ENCODE measurements at regions not wholly inside any gene's neighbourhood (a gene's known extent, or its start where the extent isn't known, plus 50 kb on each side); places are given as distances from the start of the nearest gene placed in this dataset.

DNA sequence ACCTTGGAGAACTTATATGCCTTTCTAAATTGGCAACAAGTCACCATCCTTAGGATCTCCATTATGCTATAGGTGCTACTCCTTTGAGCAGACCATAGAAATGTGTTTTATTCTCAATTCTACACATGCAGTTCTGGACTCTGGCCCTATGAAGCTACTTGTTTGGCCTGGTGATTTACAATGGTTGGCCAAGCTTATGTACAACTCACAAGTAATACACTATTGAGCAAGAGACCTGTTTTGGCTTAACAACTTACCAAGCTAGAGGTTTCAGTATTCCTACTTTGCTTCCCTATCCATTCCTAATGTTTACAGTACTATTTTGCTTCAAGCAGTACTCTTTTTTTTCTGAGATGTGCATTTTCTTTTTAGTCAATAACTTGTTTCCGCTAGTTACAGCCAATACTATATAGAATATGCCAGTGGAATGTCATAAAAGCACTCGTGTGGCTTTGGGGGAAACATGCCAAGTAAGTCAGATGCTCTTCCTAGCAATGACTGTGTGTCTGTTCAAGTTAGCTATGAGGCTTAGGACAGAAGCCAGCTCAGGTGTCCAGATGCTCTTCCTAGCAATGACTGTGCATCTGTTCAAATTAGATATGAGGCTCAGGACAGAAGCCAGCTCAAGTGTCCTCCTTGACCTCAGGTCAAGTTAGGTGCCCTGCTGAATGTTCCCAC is 174.9 kb upstream of the SEMA6D start:
- no peaks in the 10 kb centered on the region for H3K9me3 Mint-ChIP-seq (ENCODE audit: insufficient read depth)
- intact Hi-C loops (cut with micrococcal nuclease): no loop called here

DNA sequence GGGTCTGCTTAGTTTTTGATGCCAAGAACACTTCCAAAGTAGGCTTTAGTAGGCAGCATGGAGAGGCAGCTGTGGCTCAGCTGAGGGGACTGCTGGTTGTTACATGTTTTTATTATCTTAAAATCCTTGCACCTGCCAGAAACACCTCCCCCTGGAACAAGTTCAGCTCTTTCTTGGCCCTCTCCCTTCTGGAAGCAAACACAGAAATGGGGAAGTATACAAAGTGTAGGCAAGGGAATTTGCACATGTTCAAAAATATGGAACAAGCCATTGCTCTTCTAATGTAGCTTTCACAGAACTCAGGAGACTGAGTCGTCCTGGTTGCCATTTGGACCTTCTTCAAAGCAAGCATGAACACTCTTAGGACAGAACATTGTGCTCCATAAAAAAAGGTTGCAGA is 169.1 kb upstream of the SEMA6D start:
- Mint-ChIP-seq H3K9me3 (ENCODE audit: insufficient read depth) (no peaks in the 10 kb centered on the region), H3K4me1 (no peaks in the 10 kb centered on the region), H3K4me3 (no peak overlapping the region), H3K27ac (no peak overlapping the region), H3K27me3 (no peaks in the 10 kb centered on the region)
- ChIA-PET POLR2A (no interaction called here), CTCF (no interaction called here)
- Histone ChIP-seq H3K4me2 (replicated peaks; ENCODE audit: low read depth, low read length, poor library complexity, severe bottlenecking) (no peak overlapping the region), H3K4me1 (ENCODE audit: control insufficient read depth in 2 of 2, insufficient read depth in 2 of 2, low read length in 2 of 2) (no peaks in the 10 kb centered on the region), H3K27me3 (replicated peaks in 1 of 4; ENCODE audit: control extremely low read depth in 1 of 4, control insufficient read depth in 3 of 4, insufficient read depth in 4 of 4, low read length in 3 of 4) (no peaks in the 10 kb centered on the region), H3K27ac (ENCODE audit: low read length in 2 of 2) (no peak overlapping the region), H2AFZ (ENCODE audit: insufficient read depth, low read depth, low read length, poor library complexity, severe bottlenecking) (no peak overlapping the region), H3K36me3 (replicated peaks in 1 of 2; ENCODE audit: control extremely low read depth in 1 of 2, control insufficient read depth in 1 of 2, extremely low read depth in 1 of 2, insufficient read depth in 2 of 2, low read length in 1 of 2) (no peaks in the 10 kb centered on the region), H4K20me1 (ENCODE audit: control insufficient read depth, insufficient read depth, low read length, poor library complexity, severe bottlenecking) (no peaks in the 10 kb centered on the region), H3K9ac (ENCODE audit: low read length) (no peak overlapping the region), H3K4me3 (ENCODE audit: control extremely low read depth in 1 of 5, extremely low read depth in 1 of 5, insufficient read depth in 1 of 5, low read depth in 2 of 5, low read length in 4 of 5) (no peak overlapping the region), H3K79me2 (ENCODE audit: control insufficient read depth, insufficient read depth, low read length) (no peaks in the 10 kb centered on the region), H3K9me3 (ENCODE audit: control extremely low read depth in 1 of 3, control insufficient read depth in 2 of 3, insufficient read depth in 1 of 3, low read length in 2 of 3) (no peaks in the 10 kb centered on the region)
- no peak for ATAC-seq (ENCODE audit: low read depth)
- intact Hi-C loops (cut with micrococcal nuclease): no loop called here
- TF ChIP-seq EZH2 (IDR thresholded peaks at IDR 0.05; ENCODE audit: borderline replicate concordance, insufficient read depth, low read depth, low read length, poor library complexity, severe bottlenecking): no peak
- TF ChIP-seq, protein P1, sequence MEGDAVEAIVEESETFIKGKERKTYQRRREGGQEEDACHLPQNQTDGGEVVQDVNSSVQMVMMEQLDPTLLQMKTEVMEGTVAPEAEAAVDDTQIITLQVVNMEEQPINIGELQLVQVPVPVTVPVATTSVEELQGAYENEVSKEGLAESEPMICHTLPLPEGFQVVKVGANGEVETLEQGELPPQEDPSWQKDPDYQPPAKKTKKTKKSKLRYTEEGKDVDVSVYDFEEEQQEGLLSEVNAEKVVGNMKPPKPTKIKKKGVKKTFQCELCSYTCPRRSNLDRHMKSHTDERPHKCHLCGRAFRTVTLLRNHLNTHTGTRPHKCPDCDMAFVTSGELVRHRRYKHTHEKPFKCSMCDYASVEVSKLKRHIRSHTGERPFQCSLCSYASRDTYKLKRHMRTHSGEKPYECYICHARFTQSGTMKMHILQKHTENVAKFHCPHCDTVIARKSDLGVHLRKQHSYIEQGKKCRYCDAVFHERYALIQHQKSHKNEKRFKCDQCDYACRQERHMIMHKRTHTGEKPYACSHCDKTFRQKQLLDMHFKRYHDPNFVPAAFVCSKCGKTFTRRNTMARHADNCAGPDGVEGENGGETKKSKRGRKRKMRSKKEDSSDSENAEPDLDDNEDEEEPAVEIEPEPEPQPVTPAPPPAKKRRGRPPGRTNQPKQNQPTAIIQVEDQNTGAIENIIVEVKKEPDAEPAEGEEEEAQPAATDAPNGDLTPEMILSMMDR (IDR thresholded peaks at IDR 0.05): no peak
- DNase-seq: no peak
- 83% methylated on average over 1 of the region's 1 CpG for WGBS (ENCODE audit: insufficient coverage)

More for the DNA sequence above, 174.9 kb upstream of the SEMA6D start:
- CTCF ChIA-PET: no interaction called here
- no peaks in the 10 kb centered on the region for H3K36me3 ChIP-seq (replicated peaks in 1 of 2; ENCODE audit: control extremely low read depth in 1 of 2, control insufficient read depth in 1 of 2, extremely low read depth in 1 of 2, insufficient read depth in 2 of 2, low read length in 1 of 2)
- H3K9ac ChIP-seq (ENCODE audit: low read length): no peak overlapping the region
- no peaks in the 10 kb centered on the region for H3K27me3 ChIP-seq (replicated peaks in 1 of 4; ENCODE audit: control extremely low read depth in 1 of 4, control insufficient read depth in 3 of 4, insufficient read depth in 4 of 4, low read length in 3 of 4)
- H3K4me3 Mint-ChIP-seq: no peak overlapping the region
- no peak for DNase-seq
- no peak for TF ChIP-seq EZH2 (IDR thresholded peaks at IDR 0.05; ENCODE audit: borderline replicate concordance, insufficient read depth, low read depth, low read length, poor library complexity, severe bottlenecking)
- TF ChIP-seq, protein P1 (IDR thresholded peaks at IDR 0.05): no peak
- 63% methylated on average over 1 of the region's 2 CpGs for WGBS (ENCODE audit: insufficient coverage)
- POLR2A ChIA-PET: no interaction called here
- H3K9me3 ChIP-seq (ENCODE audit: control extremely low read depth in 1 of 3, control insufficient read depth in 2 of 3, insufficient read depth in 1 of 3, low read length in 2 of 3): no peaks in the 10 kb centered on the region
- H3K4me2 ChIP-seq (replicated peaks; ENCODE audit: low read depth, low read length, poor library complexity, severe bottlenecking): no peak overlapping the region
- H3K27ac ChIP-seq (ENCODE audit: low read length in 2 of 2): no peak overlapping the region
- no peaks in the 10 kb centered on the region for H3K4me1 Mint-ChIP-seq
- H3K27ac Mint-ChIP-seq: no peak overlapping the region
- no peaks in the 10 kb centered on the region for H3K4me1 ChIP-seq (ENCODE audit: control insufficient read depth in 2 of 2, insufficient read depth in 2 of 2, low read length in 2 of 2)
- no peaks in the 10 kb centered on the region for H4K20me1 ChIP-seq (ENCODE audit: control insufficient read depth, insufficient read depth, low read length, poor library complexity, severe bottlenecking)
- H3K4me3 ChIP-seq (ENCODE audit: control extremely low read depth in 1 of 5, extremely low read depth in 1 of 5, insufficient read depth in 1 of 5, low read depth in 2 of 5, low read length in 4 of 5): no peak overlapping the region
- no peak overlapping the region for H2AFZ ChIP-seq (ENCODE audit: insufficient read depth, low read depth, low read length, poor library complexity, severe bottlenecking)
- H3K27me3 Mint-ChIP-seq: no peaks in the 10 kb centered on the region
- ATAC-seq (ENCODE audit: low read depth): no peak
- no peaks in the 10 kb centered on the region for H3K79me2 ChIP-seq (ENCODE audit: control insufficient read depth, insufficient read depth, low read length)

Data from B cell (primary cell).